22Rv1 (cell line): ENCODE measurements at regions not wholly inside any gene's neighbourhood (a gene's known extent, or its start where the extent isn't known, plus 50 kb on each side); places are given as distances from the start of the nearest gene placed in this dataset.

Source experiments
- CTCF ChIP-seq: fragments of 450-650 bp; IDR thresholded peaks from 2 replicates; pipeline ENCODE4 v1.5.1; 2017; ENCODE audit warnings: mild to moderate bottlenecking
- ZFX ChIP-seq: fragments of 450-650 bp; IDR thresholded peaks from 2 replicates; pipeline ENCODE4 v1.6.1; 2017; ENCODE audit warnings: antibody characterized with exemption, borderline replicate concordance

GRCh38 chr21:31604591-31605190 is 54.8 kb upstream of the SOD1 start:
- TF ChIP-seq CTCF (peak; percentile 84), ZFX (no peak)
